ENCODE measurements at regions not wholly inside any gene's neighbourhood (a gene's known extent, or its start where the extent isn't known, plus 50 kb on each side); places are given as distances from the start of the nearest gene placed in this dataset.
A peak's percentile ranks its signal among the peaks of the same experiment; 100 is the strongest.

DNA sequence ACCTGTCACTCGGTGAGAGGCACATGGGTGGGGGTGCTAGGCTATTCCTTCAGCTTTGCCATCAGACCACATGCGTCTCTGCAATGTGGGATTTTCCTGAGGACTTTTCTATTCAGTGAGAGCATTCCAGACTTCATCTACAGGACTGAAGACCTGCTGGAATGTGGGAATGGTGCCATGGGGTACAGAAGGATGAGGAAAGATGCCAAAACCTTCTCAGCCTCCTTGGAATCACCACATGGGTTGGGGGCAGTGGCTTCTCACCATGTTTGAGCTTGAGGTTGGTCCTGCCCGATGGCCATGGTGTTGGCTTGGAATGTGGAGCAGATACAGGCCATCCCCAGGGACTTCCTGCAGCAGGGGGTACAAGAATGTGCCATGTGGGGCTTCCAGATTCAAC, 80.9 kb upstream of the KLF13 start:
- no peak for DNase-seq

DNA sequence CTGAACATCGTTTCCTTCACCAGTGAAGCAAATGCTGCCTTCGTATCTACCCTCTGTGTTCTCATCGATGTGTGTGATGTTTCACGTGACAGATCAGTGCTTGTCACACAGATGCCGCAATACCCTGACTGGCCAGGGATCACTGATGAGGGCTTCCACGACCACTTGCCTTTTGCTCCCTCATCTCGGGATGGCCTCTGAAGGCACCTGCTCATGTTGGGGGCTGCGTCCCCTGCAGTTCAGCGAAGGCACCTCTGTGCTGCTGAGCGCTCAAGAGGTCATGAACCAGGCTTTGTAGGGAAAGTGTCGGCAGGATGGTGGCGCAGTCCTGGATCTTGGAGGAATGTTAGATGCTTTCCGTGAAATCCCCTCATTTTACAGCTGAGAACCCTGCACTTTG, 79.2 kb upstream of the KLF13 start:
- DNase-seq = no peak

DNA sequence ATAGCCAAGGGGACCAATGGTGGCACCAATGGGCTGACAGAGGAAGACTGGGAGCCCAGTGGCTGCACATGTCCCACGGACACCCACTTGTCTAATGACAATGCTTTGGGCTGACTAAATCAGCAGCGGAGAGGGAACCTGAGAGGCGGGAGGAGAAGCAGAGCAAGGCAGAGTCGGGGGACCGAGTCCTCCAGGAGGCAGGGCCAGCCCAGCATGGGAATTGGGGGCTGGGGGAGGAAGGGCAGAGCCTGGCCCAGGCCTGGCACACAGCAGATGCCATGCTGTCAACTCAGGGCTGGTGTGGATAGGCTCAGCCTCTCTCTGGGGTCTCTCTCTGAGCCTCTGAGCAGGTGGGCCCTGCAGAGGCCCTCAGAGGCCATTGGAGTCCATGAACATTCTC, 78.4 kb upstream of the KLF13 start:
- no peak for DNase-seq

DNA sequence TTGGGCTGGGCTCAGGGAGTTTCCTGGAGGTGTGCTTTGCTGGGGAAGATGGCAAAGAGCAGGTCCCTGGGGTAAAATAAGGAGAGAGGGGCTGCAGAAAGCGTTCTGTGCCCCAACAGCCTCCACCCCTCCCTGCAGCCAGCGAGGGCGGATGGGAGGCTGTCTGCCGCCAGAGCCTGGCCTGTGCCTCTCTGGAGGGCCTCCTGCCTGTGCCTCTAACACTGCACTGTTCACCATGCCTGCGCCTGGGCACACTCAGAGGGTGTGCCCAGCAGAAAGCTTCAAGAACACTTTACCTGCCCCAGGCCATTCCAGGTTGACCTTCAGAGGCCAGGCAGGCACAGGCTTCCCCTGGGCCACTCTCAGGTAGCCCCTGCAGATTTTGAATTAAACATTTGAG, 77.7 kb upstream of the KLF13 start:
- DNase-seq = no peak

DNA sequence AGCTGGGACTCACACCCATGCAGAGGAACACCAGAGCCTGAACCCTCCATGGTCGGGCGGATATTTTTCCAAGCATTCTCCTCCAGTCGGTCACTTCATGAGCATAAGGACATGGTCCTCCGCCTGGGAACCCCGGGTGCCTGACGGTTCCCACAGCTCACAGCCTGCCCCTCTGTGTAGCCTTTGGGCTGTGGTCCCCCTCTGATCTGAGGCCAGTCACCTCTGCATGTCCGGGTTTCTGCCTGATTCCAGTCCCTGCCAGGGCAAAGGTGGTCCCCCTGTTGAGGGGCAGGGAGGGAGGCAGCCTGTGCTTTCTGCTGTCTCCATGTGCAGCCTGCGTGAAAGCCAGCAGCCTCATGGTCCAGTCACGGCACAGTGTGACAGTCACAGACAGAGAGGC, 76.6 kb upstream of the KLF13 start:
- no peak for DNase-seq

DNA sequence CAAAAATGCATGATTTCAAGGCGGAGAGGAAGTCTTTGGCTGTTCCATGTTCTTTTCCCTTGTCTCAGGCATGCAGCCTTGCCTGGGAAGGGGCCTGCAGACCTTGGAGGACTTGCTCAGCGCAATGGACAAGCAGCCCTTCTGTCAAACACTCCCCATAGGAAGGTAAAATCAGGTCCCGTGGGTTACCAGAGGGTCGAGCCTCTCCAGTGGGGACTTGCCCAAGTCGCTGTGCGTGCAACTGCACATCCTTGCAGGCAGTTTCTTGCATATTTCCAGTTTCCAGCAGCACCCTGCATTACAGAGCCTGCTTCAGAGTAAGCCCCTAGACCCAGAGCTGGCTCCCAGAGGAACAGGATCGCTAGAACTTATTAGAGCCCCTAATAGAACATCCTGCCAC, 75.5 kb upstream of the KLF13 start:
- no peak for DNase-seq

DNA sequence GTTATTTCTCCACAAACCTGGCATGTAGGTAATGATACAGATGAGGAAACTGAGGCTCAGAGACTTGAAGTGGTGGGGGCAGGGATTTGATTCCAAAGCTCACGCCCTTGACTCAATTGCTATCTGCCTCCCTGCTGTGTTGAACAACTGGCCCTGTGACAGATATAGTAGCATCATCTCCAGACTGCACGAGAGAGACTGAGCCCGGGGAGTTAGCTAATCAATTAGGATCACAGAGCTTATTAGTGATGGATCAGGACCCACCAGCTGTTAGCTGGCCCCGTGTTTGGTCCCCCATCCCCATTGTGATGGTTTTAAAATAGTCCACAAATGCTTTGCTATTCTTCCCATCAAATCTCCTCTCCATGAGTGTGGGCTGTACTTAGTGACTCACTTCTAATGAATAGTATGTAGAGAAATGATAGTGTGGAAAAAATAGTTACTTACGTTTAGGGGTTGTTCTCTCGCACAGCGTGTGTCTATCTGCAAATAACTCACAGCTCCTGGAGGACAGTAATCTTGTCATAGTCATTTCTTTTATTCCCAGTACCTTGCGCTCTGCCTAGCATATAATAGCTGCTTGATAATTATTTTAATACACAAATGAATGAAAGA, 74.4 kb upstream of the KLF13 start:
- no peak for DNase-seq

DNA sequence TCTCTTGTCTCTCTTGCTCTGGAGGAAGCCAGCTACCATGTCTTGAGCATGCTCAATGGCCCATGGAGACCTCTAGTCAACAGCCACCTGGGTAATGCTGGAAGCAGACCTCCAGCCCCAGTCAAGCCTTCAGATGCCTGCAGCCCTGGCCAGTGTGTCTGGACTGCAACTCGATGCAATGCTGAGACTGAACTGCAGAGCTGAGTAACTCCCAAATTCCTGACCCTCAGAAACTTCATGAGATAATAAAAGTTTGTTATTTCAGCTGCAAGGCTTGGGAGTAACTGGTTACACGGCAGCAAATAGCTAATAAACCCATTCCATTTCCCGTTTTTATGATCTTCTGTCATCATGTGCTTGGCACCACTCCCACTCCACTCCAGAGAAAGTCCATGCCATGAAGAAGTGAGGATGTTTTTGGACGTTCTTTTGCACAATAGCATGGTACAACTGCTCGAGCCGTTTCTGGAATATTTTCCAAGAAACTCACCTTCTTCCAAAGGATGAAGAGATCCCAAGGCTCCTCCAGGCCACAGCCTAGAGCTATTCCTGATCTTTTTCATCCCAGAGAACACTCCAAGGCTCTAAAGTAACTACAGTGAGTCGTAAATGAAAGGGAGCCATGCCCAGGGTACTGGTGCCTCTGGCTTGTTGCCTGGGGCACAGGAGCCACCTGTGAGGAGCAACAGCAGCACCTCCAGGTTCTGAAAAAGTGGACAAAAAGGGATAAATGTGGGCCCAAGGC, 72.0 kb upstream of the KLF13 start:
- no peak for DNase-seq

DNA sequence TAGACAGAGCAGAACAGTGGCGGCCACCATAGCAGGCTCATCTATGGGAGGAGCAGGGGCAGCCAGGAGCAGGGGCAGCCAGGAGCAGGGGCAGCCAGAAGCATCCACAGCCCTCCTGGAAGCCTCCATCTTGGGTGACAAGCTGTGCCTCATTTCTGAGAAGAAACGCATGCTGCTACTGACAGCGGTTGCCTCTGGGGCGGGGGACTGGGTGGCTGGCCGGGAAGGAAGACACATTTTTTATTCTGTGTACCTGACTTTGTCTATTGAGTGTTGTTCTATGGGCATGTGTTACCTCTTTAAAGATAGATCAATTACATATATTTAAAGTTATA, 71.5 kb upstream of the KLF13 start:
- DNase-seq = no peak

DNA sequence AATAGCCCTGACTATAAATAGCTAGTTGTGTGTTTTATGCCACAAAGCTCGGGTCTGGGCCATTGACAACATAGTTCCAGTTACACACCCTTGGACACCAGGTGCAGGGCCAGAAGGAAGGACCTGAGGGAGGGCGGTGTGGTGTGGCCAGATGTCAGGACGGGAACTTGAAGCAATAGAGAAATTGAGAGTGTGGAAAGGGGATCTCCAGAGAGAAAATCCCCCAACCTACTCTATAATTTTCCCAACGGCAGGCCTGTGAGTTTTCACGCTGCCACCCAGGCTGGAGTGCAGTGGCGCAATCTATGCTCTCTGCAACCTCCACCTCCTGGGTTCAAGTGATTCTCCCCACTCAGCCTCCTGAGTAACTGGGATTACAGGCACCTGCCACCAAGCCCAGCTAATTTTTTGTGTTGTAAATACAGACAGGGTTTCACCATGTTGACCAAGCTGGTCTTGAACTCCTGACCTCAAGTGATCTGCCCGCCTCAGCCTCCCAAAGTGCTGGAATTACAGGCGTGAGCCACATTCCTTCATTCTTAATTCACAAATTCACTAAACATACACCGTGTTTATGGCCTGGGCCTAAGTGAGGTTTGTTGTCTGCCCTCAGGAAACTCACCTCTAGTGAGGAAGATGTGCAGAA, 70.8 kb upstream of the KLF13 start:
- DNase-seq = no peak

DNA sequence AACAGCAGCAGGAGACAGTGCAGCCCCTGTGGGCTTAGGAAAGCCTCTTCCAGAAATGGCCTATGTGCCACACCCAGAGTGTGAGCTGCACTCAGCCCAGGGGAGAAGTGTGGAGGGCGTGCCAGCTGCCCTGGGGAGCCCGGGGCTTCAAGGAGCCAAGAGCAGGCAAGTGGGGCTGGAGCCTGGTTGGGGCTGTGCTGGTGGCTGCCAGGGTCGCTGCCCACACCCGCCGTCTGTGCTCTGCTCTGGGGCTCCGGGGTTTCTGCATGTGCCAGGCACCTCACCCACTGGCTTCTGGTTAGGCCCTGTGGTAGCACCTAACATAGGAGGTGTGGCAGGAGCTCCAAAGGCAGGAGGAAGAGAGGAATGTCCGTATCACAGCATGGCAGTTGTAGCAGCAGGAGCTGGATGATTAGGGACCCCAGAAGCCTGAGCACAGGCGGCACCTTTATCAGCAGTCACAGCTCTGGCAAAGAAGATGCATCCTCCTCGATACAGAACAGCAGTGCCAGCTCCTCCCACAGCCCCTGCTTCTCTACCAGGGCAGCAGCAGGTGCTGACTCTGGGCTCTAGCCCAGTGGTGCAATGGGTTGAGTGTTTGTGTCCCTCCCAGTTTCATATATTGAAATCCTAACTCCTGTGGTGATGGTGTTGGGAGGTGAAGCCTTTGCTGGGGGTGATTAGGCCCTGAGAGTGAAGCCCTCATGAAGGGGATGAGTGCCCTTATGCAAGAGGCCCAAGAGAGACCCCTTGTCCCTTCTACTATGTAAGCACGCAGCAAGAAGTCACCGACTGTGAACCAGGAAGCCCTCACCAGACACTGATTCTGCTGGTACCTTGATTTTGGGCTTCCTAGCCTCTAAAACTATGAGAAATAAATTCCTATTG, 70.0 kb upstream of the KLF13 start:
- no peak for DNase-seq

DNA sequence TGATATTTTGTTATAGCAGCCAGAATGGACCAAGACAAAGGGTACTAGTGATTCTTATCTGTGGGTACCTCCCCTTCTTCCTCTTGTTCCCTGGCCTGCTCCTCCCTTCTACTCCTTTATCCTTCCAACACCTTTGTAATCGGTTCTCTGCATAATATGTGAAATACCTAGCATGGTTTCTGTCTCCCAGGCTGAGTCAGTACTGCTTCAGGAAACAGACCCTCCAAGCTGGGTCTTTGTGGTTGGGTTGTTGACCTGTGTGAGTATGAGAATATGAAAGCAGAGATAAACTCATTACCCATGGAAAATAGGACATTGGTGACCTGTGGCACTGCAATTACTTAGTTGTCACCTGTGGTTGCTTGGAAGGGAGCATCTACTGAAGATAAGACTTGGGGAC, 69.3 kb upstream of the KLF13 start:
- DNase-seq = no peak

DNA sequence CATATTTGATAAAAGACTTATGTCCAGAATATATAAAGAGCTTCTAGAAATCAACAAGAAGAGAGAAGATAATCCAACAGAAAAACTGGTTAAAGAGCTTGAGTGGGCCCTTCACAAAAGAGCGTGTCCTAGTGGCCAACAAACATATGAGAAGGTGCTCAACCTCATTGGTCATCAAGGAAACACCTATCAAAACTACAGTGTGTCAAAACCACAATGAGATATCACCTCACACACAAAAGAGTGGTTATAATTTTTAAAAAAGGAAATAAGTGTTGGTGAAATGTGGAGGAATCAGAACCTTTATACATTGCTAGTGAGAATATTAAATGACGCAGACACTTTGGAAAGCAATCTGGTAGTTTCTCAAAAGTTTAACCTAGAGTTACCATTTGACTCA, 68.4 kb upstream of the KLF13 start:
- no peak for DNase-seq

DNA sequence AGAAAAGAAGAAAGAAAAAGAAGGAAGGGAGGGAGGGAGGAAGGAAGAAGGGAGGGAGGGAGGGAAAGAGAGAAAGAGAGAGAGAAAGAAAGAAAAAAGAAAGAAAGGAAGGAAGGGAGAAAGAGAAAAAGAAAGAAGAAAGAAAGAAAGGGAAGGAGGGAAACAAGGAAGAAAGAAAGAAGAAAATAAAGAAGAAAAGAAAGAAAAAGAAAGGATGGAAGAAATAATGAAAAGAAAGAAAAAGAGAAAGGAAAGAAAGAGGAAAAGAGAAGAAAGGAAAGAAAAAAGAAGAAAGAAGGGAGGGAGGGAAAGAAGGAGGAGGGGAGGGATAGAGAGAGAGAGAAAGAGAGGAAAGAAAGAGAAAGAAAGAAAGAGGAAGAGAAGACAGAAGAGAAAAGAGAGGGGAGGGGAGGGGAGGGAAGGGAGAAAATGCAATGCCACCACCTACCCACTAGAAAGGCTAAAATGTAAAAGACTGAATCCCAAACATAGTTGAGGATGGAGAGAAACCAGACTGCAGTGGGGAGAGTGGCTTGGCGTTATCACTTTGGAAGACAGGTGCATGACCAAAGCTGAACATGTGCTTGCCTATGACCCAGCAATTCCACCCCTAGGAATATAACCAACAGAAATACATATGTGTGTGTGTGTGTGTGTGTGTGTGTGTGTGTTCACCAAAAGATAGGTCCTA, 66.9 kb upstream of the KLF13 start:
- no peak for DNase-seq

DNA sequence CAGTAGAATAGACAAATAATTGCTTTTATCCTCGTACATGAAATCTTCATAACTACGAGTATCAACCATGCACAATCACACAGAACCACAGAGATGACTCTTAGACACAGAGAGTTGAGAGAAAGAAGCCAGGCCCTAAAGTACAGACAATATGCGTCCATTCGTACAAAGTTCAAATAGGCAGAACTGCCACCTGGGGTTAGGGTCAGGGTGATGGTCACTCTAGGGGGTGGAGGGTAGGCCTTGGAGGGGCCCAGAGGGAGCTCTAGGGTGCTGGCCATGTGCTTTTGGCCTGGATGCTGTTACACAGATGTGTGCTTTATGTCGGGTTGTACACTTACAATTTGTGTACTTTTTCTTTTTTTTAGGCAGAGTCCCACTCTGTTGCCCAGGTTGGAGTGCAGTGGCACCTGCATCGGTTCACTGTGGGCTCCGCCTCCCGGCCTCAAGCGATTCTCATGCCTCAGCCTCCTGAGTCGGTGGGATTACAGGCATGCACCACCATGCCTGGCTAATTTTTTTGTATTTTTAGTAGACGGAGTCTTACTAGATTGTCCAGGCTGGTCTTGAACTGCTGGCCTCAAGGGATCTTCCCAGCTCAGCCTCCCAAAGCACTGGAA, 65.9 kb upstream of the KLF13 start:
- no peak for DNase-seq

DNA sequence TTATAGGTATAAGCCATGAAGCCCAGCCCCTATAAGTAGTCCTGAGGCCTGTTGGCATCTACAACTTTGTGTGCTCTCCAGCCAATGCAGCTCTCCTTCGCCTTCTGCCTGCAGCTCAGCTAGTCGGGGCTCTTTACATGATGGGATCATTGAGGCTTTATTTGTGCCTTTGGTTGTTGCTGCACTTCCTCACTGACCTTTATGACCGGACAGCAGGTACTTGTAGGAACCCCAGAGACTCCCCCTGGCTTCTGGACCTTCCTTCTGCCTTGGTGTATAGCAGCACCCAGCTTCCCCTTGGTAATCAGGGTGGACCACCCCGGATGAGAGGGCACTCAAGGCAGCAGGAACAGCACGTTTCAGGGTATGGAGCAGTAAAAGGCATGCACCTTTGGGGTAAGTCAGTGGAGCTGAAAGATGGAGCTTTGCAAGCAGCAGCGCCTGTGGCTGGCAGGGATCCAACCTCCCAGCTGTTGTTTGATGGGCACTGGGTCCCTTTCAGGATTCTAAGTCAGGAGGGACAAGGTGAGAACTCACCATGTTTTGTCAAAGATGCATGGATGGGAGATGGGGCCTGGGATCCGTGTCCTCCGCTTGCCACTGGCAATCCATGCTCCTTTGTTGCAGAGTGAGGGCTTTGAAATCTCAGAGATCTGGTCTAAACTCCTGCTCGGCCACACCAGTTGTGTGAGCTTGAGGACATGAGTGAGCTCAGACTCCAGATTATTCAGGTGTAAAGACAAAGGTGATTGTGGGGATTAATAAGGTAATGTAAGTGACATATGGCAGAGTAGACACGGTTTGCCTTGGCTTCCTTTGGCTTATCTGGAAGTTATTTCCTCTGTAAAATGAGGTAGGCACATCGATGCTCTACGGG, 65.1 kb upstream of the KLF13 start:
- peak in 1 of 3 experiments; percentile 36 for DNase-seq

DNA sequence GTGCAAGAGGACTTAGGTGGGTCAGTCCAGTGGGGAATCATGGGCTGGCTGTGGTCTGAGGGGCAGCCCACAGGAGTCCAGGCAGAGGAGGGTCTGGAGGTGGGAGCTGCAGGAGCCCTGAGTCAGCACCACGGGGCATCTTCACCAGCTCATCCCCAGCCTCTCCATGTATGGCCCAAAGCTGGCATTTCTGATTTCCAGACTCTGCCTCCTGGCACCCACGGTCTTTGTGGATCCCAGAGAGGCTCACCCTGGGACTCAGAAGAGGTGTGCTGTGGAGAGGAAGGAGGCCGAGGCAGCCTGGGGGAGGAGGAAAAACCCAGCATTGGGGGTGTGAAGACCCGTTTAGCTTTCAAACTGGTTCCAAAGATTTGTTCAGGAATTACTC, 64.5 kb upstream of the KLF13 start:
- DNase-seq = no peak

DNA sequence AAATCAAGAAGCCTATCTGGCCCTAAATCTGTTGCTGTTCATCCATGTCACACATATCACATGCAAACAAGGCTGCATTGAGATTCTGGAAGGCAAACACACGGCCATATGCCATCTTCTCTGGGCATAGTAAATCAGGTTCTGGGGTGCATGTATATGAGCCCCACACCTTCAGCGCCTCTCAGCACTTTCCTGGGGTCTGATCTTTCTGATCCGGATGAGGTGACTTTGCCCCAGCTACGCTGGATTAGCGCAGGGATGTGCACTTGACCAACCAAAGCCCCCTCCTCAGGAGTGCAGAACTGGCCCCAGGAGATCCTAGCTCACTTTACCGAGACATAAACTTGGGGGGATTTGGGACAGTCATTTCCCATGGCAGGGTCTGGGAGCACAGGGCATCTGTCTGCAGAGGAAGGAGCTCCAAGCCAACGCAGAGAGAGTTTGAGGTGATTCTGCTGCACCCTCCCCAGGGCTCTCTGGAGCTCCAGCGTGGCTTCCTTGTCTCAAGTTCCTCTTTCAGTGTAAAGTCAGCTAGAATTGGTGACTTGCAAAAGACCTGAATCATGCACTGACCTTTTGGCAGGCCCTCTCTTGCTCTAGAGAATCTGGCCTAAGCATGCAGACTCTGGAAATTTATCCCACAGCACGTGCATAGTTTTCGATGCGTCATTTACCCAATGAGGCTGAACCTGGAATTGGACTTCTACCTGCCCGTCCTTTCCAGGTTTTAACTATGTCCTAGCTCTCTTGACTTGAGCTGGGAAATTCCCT, 63.5 kb upstream of the KLF13 start:
- no peak for DNase-seq

DNA sequence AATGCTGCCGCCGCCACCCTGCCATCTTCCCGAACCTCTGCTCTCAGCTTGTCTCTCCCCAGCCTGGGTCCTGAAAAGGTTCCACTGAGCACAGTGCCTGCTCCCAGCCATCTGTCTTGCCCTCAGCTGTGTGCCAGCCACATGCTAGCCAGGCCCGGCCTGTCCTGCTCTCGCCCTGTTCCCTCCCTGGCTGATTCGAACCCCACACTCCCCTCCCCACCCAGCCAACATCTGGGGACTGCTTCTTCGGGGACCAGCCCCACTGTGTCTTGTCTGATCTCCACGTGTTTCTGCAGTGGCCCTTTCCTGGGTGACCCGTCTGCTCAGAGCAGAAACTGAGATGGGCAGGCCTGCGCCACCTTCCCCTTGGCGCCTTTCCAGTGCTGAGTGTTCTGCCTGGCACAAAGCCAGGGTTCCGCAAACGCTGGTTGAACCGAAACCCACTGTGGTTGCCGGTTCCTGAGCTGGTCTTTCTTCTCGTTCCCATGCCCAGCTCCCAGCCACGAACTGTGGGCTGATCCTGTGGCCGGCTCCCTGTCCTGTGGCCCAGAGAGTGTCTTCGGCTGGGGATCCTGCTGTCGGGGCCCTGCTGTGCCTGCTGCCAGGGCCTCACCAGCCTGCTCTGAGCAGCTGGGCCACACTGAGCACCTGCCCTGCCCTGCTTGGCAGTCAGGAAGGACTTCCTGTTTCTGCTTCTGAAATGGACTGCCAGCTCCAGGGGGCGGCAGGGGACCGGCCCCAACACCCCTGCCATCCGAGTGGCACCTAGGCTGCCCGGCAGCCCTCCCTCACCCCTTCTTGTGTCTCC, 62.7 kb upstream of the KLF13 start:
- peak; percentile 49 to 95 (median 94) for DNase-seq

All from NCI-H1417 (cell line).